ENCODE measurements at regions not wholly inside any gene's neighbourhood (a gene's known extent, or its start where the extent isn't known, plus 50 kb on each side); places are given as distances from the start of the nearest gene placed in this dataset.

DNA sequence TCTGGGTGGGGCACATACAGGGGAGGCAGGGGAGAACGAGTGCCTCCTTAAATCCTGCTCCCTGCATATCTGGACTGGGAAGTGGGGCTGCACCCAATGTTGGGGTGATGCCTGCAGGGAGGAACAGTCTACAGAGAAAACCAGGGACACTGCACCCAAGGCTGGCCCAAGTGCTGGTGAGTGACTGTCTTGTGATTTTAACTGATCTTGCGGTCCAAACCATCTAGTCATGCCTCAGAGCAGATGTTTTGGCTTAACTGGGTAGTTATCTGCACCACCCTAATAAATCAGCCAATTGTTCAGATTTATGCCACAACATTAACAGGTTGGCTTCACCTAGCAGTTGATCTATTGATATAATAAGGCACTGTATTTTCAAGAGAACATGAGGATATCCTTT is 219.2 kb upstream of the IRS2 start:
- POLR2A ChIA-PET: no interaction called here
- CTCF ChIA-PET: no interaction called here
- no peak for DNase-seq (ENCODE audit: extremely low spot score)
- TF ChIP-seq, protein P1, sequence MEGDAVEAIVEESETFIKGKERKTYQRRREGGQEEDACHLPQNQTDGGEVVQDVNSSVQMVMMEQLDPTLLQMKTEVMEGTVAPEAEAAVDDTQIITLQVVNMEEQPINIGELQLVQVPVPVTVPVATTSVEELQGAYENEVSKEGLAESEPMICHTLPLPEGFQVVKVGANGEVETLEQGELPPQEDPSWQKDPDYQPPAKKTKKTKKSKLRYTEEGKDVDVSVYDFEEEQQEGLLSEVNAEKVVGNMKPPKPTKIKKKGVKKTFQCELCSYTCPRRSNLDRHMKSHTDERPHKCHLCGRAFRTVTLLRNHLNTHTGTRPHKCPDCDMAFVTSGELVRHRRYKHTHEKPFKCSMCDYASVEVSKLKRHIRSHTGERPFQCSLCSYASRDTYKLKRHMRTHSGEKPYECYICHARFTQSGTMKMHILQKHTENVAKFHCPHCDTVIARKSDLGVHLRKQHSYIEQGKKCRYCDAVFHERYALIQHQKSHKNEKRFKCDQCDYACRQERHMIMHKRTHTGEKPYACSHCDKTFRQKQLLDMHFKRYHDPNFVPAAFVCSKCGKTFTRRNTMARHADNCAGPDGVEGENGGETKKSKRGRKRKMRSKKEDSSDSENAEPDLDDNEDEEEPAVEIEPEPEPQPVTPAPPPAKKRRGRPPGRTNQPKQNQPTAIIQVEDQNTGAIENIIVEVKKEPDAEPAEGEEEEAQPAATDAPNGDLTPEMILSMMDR (IDR thresholded peaks at IDR 0.05; ENCODE audit: control extremely low read depth, extremely low read depth, low read depth, missing control alignments): no peak

DNA sequence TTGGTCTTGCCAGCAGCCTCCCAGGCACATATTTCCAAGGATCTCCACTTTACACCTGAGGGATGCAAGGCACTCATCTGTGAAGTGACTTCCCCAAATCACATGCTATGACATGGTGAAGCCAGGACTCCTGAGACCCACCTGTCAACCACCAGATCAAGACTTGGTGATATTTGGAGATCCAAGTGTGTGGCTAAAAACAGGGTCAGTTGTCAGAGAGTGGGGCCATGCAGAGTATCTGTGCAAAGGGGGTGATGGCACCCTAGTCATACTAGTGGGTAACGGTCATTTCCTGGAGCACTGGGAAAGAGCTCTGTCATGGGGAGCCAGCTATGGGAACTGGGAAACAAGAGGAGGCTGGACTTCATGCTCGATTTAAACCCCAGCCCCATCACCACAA is 218.4 kb upstream of the IRS2 start:
- ChIA-PET CTCF (no interaction called here), POLR2A (no interaction called here)
- no peak for DNase-seq (ENCODE audit: extremely low spot score)
- TF ChIP-seq, protein P1 (IDR thresholded peaks at IDR 0.05; ENCODE audit: control extremely low read depth, extremely low read depth, low read depth, missing control alignments): no peak

GRCh38 chr13:110001670-110002275 is 215.4 kb upstream of the IRS2 start:
- TF ChIP-seq, protein P1 (IDR thresholded peaks at IDR 0.05; ENCODE audit: control extremely low read depth, extremely low read depth, low read depth, missing control alignments): no peak
- ChIA-PET POLR2A (no interaction called here), CTCF (no interaction called here)
- no peak for DNase-seq (ENCODE audit: extremely low spot score)

DNA sequence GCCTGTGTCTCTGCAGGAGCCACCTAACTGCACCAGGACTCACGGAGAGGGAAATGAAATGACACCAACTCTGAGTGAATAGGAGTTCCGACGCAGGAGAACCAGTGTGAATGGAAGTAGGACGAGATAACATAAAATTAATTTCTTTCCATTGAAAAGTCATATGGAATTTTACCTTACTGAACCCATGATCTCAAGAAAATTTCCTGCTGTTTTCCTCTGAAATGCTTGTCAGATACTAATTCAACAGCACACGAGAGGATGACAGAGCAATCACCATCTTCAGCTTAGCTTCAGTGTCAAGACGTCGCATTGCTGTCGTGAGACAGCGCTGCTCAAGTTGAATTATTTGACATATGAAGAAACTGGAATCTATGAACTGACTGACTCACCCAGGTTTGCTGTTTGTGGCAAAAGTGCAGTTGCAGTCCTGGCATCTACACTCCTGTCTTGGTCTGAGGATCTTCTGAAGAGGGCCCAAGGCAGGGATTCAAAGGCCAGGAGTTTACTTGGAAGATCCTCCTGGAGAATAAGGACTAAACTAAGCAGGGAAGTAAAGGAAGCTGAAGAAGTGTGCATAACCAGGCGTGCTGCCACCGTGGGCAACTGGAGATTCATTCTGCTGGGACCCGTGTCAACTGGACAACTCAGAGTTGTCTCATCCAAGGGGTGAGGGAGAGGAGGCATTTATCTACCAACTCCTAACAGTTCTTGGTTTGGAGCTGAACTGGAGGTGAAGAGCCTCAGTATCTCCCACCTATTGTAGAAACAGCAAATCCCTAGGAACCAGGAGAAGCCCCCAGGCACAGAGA is 214.4 kb upstream of the IRS2 start:
- TF ChIP-seq, protein P1 (IDR thresholded peaks at IDR 0.05; ENCODE audit: control extremely low read depth, extremely low read depth, low read depth, missing control alignments): no peak
- ChIA-PET CTCF (no interaction called here), POLR2A (no interaction called here)
- no peak for DNase-seq (ENCODE audit: extremely low spot score)

- TF ChIP-seq, protein P1 (IDR thresholded peaks at IDR 0.05; ENCODE audit: control extremely low read depth, extremely low read depth, low read depth, missing control alignments): no peak
- POLR2A ChIA-PET: no interaction called here
- CTCF ChIA-PET: interaction anchor here (1.0 kb wide), 1 partner anchor 9 kb away, joined by 3 read pairs; no protein-coding TSS in a partner anchor
- no peak for DNase-seq (ENCODE audit: extremely low spot score)
These were observed 213.5 kb upstream of the IRS2 start for GRCh38 chr13:109999659-110000533.

Measured in GM10248 (cell line).